Common myeloid progenitor, CD34-positive (primary cell): ENCODE measurements at regions not wholly inside any gene's neighbourhood (a gene's known extent, or its start where the extent isn't known, plus 50 kb on each side); places are given as distances from the start of the nearest gene placed in this dataset.
"Not testable (repeated sequence)": the region's sequence is repeated elsewhere in the genome, so short reads cannot be mapped to it uniquely, and the experiment has no call there.

Experiments used
- CTCF ChIA-PET: fragments of 350-600 bp; sonication (Branson Sonifier 250); formaldehyde crosslinking; loops from one replicate; lab custom pipeline; 2021; ENCODE audit warnings: antibody characterized with exemption; lab: Charles Lee
- POLR2A ChIA-PET: fragments of 350-600 bp; sonication (Branson Sonifier 250); formaldehyde crosslinking; loops from one replicate; lab custom pipeline; 2021; ENCODE audit warnings: antibody characterized with exemption; lab: Charles Lee
- DNase-seq, 3 donors: peaks; one replicate each; pipeline versions ENCODE4 v3.0.0 to v3.0.0-alpha.2; 2013
- H3K27ac ChIP-seq, 2 experiments: 1 replicate in 1 of 2; 2 replicates in 1 of 2; pipeline ENCODE4 v1.7.0; 2013; ENCODE audit warnings: inconsistent platforms in 2 of 2, low read length in 2 of 2, mild to moderate bottlenecking in 2 of 2, low read depth in 1 of 2, moderate library complexity in 1 of 2; ENCODE audit not compliant: severe bottlenecking in 2 of 2, insufficient read depth in 1 of 2, poor library complexity in 1 of 2
- H3K27me3 ChIP-seq, 5 experiments: replicated peaks in 2 of 5; 1 replicate in 3 of 5; 2 replicates in 2 of 5; pipeline versions ENCODE4 v1.6.1 to v1.7.0; 2013; ENCODE audit warnings: low read length in 4 of 5, mild to moderate bottlenecking in 2 of 5, moderate library complexity in 2 of 5, inconsistent platforms in 1 of 5; ENCODE audit not compliant: insufficient read depth in 5 of 5, control insufficient read depth in 4 of 5
- H3K36me3 ChIP-seq, 4 experiments: 1 replicate in 2 of 4; 2 replicates in 2 of 4; pipeline versions ENCODE4 v1.6.1 to v1.7.0; 2013; ENCODE audit warnings: low read length in 3 of 4, control low read depth in 1 of 4, mild to moderate bottlenecking in 1 of 4; ENCODE audit not compliant: control insufficient read depth in 4 of 4, insufficient read depth in 4 of 4
- H3K4me1 ChIP-seq, 4 experiments: 1 replicate in 3 of 4; 2 replicates in 1 of 4; pipeline versions ENCODE4 v1.6.1 to v1.7.1; 2013; ENCODE audit warnings: low read length in 3 of 4, mild to moderate bottlenecking in 3 of 4, control low read depth in 1 of 4, inconsistent platforms in 1 of 4, moderate library complexity in 1 of 4; ENCODE audit not compliant: control insufficient read depth in 4 of 4, insufficient read depth in 4 of 4; ENCODE audit errors: control extremely low read depth in 1 of 4
- H3K4me3 ChIP-seq, 7 experiments: 1 replicate in 4 of 7; 2 replicates in 3 of 7; pipeline versions ENCODE4 v1.5.1 to v1.7.0; 2013; ENCODE audit warnings: mild to moderate bottlenecking in 7 of 7, low read length in 6 of 7, moderate library complexity in 6 of 7, inconsistent platforms in 2 of 7, low read depth in 2 of 7, control low read depth in 1 of 7; ENCODE audit not compliant: insufficient read depth in 4 of 7, control insufficient read depth in 1 of 7; ENCODE audit errors: extremely low read depth in 1 of 7
- H3K9me3 ChIP-seq, 5 experiments: 1 replicate in 4 of 5; 2 replicates in 1 of 5; pipeline versions ENCODE4 v1.6.1 to v1.7.1; 2013; ENCODE audit warnings: low read length in 4 of 5, mild to moderate bottlenecking in 2 of 5, inconsistent platforms in 1 of 5, low read depth in 1 of 5, moderate library complexity in 1 of 5; ENCODE audit not compliant: control insufficient read depth in 4 of 5, insufficient read depth in 2 of 5; ENCODE audit errors: control extremely low read depth in 1 of 5
- WGBS: methylation state at CpG from one replicate; pipeline ENCODE4 v1.1.5; 2013; ENCODE audit not compliant: insufficient coverage; 5-methylcytosine and 5-hydroxymethylcytosine counted together

DNA sequence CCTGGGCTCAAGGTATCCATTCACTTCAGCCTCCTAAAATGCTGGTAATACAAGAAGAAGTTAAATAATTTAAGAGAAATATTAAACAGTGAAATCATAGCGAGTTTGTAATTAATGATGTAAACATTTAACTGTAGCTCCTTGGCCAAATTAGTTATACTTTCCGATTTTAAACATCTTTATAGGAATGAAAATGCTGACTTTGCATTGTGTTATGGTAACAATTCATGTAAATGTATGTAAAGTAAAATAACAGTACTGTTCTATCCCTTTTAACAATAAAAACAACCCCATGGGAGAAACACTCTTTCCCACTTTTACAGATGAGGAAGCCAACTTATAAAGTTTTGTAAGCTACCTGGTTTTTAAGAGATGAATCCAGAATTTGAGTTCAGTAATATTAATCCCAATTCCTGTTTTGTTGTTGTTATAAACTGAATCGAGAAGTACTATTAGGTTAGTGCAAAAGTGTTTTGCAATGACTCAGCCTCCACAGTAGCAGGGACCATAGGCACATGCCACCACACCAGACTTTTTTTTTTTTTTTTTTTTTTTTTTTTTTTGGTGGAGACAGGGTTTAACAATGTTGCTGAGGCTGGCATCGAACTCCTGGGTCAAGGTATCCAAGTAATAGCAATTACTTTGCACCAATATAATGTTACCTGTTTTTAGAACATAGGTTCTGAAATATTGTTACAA is 1360.4 kb downstream of the BRINP3 start:
- WGBS, result no CpG with 5 or more reads among the region's 4 CpGs

DNA sequence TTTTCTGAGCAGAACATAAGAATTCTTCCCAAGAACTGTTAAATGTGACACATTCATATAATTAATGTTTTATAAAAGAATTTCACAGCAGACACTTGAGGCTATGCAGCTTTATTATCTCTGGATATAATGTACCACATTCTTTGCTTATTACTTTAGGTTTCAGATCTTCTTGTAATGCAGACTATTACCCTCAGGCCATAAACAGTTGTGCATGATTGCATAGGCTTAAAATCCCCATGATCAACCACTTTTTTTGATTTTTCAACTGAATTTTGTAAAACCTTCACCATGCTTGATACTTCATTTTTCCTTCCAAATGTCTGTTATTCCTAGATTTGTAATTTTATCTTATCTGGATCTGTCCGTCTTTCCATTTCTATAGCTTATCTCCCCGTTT is 1355.7 kb downstream of the BRINP3 start:
- Histone ChIP-seq H3K27ac (no peak overlapping the region), H3K36me3 (no peaks in the 10 kb centered on the region), H3K27me3 (no peaks in the 10 kb centered on the region), H3K9me3 (no peaks in the 10 kb centered on the region), H3K4me1 (no peaks in the 10 kb centered on the region), H3K4me3 (no peak overlapping the region)
- ChIA-PET CTCF (no interaction called here), POLR2A (no interaction called here)
- 90% methylated on average over 2 of the region's 2 CpGs for WGBS
- DNase-seq, result no peak

More for the DNA sequence above, 1360.4 kb downstream of the BRINP3 start:
- CTCF ChIA-PET, result no interaction called here
- no peaks in the 10 kb centered on the region for H3K4me1 ChIP-seq
- no peaks in the 10 kb centered on the region for H3K9me3 ChIP-seq
- H3K4me3 ChIP-seq, result no peak overlapping the region
- no peak overlapping the region for H3K27ac ChIP-seq
- POLR2A ChIA-PET, result no interaction called here
- no peak for DNase-seq
- no peaks in the 10 kb centered on the region for H3K27me3 ChIP-seq
- no peaks in the 10 kb centered on the region for H3K36me3 ChIP-seq

DNA sequence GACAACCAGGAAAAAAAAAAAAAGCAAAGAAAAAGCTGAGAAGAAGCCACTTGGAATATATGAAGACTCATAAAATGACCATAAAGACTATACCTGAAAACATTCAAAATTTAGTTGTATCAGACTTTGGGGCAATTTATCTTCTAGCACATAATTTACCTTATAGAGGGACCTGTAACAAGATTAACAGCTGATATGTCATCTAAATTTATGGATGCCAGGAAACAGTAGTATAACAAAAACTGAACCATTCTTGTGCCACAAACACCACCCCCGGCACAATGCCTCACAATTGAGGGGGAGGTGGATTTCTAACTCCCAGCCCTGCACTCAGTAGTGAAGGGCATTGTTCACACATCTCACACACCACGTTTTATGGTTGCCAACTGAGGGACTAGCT is 1352.0 kb downstream of the BRINP3 start:
- ChIA-PET CTCF (no interaction called here), POLR2A (no interaction called here)
- Histone ChIP-seq H3K27me3 (no peaks in the 10 kb centered on the region), H3K36me3 (no peaks in the 10 kb centered on the region), H3K9me3 (no peaks in the 10 kb centered on the region), H3K4me1 (no peaks in the 10 kb centered on the region), H3K4me3 (no peak overlapping the region), H3K27ac (no peak overlapping the region)
- no peak for DNase-seq
- WGBS, result 100% methylated on average over 2 of the region's 2 CpGs

DNA sequence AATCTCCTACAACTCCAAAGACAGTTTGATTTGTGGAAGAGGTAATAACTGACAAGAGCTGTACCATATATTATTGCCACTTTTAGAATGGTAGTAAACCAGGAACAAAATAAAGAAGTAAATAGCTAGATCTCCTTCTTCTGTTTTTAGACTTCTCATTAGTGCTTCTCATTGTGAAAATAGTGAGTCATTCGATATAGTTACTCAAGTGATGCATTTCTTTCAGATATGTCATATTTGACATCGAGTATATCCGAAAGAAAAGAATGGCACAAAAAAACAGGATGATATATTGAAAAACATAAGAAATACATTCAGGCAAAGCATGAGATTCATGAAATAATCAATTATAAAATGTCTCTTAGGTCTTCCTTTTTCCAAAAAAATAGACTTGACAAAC is 1346.1 kb downstream of the BRINP3 start:
- Histone ChIP-seq H3K9me3 (no peaks in the 10 kb centered on the region), H3K27me3 (no peaks in the 10 kb centered on the region), H3K4me3 (no peak overlapping the region), H3K36me3 (no peaks in the 10 kb centered on the region), H3K4me1 (no peaks in the 10 kb centered on the region), H3K27ac (no peak overlapping the region)
- POLR2A ChIA-PET, result no interaction called here
- WGBS, result no CpG with 5 or more reads among the region's 3 CpGs
- DNase-seq, result no peak
- CTCF ChIA-PET, result no interaction called here

DNA sequence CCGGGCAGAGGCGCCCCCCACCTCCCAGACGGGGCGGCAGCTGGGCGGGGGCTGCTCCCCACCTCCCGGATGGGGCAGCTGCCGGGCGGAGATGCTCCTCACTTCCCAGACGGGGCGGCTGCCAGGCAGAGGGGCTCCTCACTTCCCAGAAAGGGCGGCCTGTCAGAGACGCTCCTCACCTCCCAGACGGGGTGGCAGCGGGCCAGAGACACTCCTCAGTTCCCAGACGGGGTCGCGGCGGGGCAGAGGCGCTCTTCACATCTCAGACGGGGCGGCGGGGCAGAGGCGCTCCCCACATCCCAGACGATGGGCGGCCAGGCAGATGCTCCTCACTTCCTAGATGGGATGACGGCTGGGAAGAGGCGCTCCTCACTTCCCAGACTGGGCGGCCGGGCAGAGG is 1337.9 kb downstream of the BRINP3 start:
- H3K9me3 ChIP-seq, H3K4me1 ChIP-seq, DNase-seq, H3K27ac ChIP-seq, H3K36me3 ChIP-seq, CTCF ChIA-PET, POLR2A ChIA-PET, H3K4me3 ChIP-seq, H3K27me3 ChIP-seq: not testable (repeated sequence)
- 97% methylated on average over 18 of the region's 29 CpGs for whole genome bisulfite sequencing

DNA sequence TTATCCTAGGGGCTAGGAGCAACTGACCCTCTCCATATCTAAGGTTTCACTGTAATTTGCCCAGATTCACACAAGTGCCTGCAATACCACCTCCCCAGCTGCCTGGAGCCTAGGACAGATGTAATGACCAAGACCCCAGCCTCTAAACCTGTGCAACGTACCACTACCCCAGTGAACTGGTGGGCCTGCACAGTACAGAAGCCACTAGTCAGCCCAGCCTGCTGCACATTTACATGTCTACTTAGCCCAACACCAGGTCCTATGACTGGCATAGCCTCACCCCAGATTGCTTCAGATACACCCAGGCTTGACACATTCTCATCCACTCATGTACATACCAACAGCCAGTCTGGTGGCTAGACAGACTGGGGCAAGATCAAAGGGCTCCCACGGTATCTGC is 1336.6 kb downstream of the BRINP3 start:
- no peak for DNase-seq
- WGBS, result 77% methylated on average over 2 of the region's 2 CpGs
- POLR2A ChIA-PET, result no interaction called here

DNA sequence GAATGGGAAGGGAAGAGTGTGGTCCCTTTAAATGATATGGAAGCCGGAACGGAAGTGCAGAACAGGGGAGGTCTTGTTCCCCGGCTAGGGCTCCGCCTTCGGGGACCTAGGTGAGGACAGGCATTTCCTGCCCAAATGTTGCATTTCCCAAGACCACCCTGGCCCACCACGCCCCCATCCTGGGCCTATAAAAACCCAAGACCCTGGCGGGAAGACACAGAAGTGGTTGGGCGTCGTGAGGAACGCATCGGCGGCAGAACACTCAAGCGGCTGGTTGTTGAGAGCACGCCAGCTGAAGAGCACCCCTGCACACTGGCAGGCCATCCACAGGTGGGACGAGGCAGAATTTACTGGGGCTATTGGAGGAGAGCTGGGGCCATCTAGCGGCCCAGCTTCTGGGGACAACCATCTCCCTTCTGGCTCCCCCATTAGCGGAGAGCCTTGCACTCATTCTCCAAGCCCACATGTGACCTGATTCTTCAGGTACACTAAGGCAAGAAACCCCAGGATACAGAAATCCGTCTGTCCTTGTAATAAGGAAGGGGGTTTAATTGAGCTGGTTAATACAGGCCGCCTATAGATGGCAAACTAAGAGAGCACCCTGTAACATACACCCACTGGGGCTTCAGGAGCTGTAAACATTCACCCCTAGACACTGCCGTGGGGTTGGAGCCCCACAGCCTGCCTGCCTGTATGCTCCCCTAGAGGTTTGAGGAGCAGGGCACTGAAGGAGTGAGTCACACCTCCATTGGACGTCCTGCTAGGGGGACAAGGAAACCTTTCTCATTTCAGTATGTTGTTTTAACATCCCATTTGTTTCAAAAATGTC is 1327.9 kb downstream of the BRINP3 start:
- WGBS, result 86% methylated on average over 17 of the region's 21 CpGs
- Histone ChIP-seq H3K36me3 (no peaks in the 10 kb centered on the region), H3K4me3 (no peak overlapping the region), H3K27me3 (no peaks in the 10 kb centered on the region), H3K9me3 (no peaks in the 10 kb centered on the region), H3K27ac (no peak overlapping the region), H3K4me1 (no peaks in the 10 kb centered on the region)
- DNase-seq, result no peak
- ChIA-PET CTCF (no interaction called here), POLR2A (no interaction called here)

More for the DNA sequence above, 1336.6 kb downstream of the BRINP3 start:
- no peaks in the 10 kb centered on the region for H3K4me1 ChIP-seq
- no peaks in the 10 kb centered on the region for H3K9me3 ChIP-seq
- CTCF ChIA-PET, result no interaction called here
- no peaks in the 10 kb centered on the region for H3K36me3 ChIP-seq
- no peak overlapping the region for H3K4me3 ChIP-seq
- no peak overlapping the region for H3K27ac ChIP-seq
- H3K27me3 ChIP-seq, result no peaks in the 10 kb centered on the region
